GM04503 (cell line): ENCODE measurements at regions not wholly inside any gene's neighbourhood (a gene's known extent, or its start where the extent isn't known, plus 50 kb on each side); places are given as distances from the start of the nearest gene placed in this dataset.
"Not testable (repeated sequence)": the region's sequence is repeated elsewhere in the genome, so short reads cannot be mapped to it uniquely, and the experiment has no call there.

Experiments
- DNase-seq: peaks from one replicate; pipeline ENCODE4 v3.0.0-alpha.2; 2012; ENCODE audit warnings: low read depth

GRCh38 chr16:85528528-85529387 lies 84.4 kb upstream of the GSE1 start:
- no peak for DNase-seq

GRCh38 chr16:85529489-85530369 lies 83.4 kb upstream of the GSE1 start:
- DNase-seq: no peak

- DNase-seq: no peak
Measured at GRCh38 chr16:85530370-85530739, 82.8 kb upstream of the GSE1 start.

- no peak for DNase-seq
Measured at GRCh38 chr16:85531516-85531915, 81.6 kb upstream of the GSE1 start.

GRCh38 chr16:85532147-85532546 lies 81.0 kb upstream of the GSE1 start:
- no peak for DNase-seq

GRCh38 chr16:85533593-85533992 lies 79.5 kb upstream of the GSE1 start:
- not testable (repeated sequence) for DNase-seq

GRCh38 chr16:85534536-85535351 lies 78.4 kb upstream of the GSE1 start:
- no peak for DNase-seq

GRCh38 chr16:85535352-85536072 lies 77.6 kb upstream of the GSE1 start:
- DNase-seq: no peak

- DNase-seq: no peak
Measured at GRCh38 chr16:85536073-85536410, 77.1 kb upstream of the GSE1 start.

- no peak for DNase-seq
Measured at GRCh38 chr16:85536411-85537330, 76.5 kb upstream of the GSE1 start.

- DNase-seq: no peak
Measured at GRCh38 chr16:85537331-85537788, 75.8 kb upstream of the GSE1 start.

- no peak for DNase-seq
Measured at GRCh38 chr16:85537795-85538401, 75.2 kb upstream of the GSE1 start.

- no peak for DNase-seq
Measured at GRCh38 chr16:85539084-85539483, 74.0 kb upstream of the GSE1 start.

- no peak for DNase-seq
Measured at GRCh38 chr16:85539629-85540291, 73.4 kb upstream of the GSE1 start.

GRCh38 chr16:85541181-85541580 lies 71.9 kb upstream of the GSE1 start:
- DNase-seq: no peak

- DNase-seq: no peak
Measured at GRCh38 chr16:85541619-85541979, 71.5 kb upstream of the GSE1 start.

- no peak for DNase-seq
Measured at GRCh38 chr16:85541980-85542900, 70.9 kb upstream of the GSE1 start.

GRCh38 chr16:85543536-85543935 lies 69.6 kb upstream of the GSE1 start:
- DNase-seq: no peak
